ENCODE measurements at regions not wholly inside any gene's neighbourhood (a gene's known extent, or its start where the extent isn't known, plus 50 kb on each side); places are given as distances from the start of the nearest gene placed in this dataset.

DNA sequence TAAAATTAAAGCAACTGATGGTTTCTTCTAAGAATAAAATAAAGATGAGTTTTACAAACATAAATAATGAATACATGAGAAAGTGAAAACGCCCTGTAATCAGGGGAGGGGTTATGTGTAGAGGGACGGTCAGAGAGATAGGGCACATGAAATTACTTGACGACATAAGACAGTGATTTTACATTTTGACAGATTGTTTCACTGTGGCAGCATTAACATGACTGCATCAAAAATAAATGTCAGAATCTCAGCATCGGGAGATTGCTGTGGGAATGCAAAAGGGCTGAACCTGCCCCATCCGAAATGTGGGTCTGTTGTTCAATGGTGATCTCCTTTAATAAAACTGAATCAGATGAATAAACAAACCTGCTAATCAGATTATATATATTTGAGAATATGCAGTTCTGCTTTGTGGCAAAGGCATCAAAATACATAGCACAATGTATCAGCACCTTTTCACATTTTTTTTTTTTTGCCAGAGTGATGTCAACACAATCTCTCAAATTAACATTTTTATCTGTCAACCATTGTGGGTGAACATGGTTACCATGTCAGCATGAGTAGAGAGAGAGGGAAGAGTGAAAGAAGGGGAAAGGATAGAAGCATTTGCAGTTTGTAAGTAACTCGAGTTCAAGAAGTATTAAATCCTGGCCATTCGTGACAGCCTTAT lies 177.1 kb upstream of the MAN1A1 start:
- no peak for TF ChIP-seq POLR2A (IDR thresholded peaks at IDR 0.05)
- TF ChIP-seq, protein P1, sequence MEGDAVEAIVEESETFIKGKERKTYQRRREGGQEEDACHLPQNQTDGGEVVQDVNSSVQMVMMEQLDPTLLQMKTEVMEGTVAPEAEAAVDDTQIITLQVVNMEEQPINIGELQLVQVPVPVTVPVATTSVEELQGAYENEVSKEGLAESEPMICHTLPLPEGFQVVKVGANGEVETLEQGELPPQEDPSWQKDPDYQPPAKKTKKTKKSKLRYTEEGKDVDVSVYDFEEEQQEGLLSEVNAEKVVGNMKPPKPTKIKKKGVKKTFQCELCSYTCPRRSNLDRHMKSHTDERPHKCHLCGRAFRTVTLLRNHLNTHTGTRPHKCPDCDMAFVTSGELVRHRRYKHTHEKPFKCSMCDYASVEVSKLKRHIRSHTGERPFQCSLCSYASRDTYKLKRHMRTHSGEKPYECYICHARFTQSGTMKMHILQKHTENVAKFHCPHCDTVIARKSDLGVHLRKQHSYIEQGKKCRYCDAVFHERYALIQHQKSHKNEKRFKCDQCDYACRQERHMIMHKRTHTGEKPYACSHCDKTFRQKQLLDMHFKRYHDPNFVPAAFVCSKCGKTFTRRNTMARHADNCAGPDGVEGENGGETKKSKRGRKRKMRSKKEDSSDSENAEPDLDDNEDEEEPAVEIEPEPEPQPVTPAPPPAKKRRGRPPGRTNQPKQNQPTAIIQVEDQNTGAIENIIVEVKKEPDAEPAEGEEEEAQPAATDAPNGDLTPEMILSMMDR (IDR thresholded peaks at IDR 0.05): no peak

All from Peyer's patch (tissue), 4 donors.